ENCODE measurements at regions not wholly inside any gene's neighbourhood (a gene's known extent, or its start where the extent isn't known, plus 50 kb on each side); places are given as distances from the start of the nearest gene placed in this dataset.

- Histone ChIP-seq H3K9ac (ENCODE audit: low read depth in 2 of 2, low read length in 2 of 2) (no peak overlapping the region), H3K27ac (no peak overlapping the region), H3K36me3 (no peaks in the 10 kb centered on the region), H3K27me3 (no peaks in the 10 kb centered on the region), H3K4me3 (no peak overlapping the region), H3K9me3 (no peaks in the 10 kb centered on the region), H3K4me1 (no peaks in the 10 kb centered on the region)
- intact Hi-C loops (cut with DNase I): no loop called here
- no peak for DNase-seq
- TF ChIP-seq, protein P1, sequence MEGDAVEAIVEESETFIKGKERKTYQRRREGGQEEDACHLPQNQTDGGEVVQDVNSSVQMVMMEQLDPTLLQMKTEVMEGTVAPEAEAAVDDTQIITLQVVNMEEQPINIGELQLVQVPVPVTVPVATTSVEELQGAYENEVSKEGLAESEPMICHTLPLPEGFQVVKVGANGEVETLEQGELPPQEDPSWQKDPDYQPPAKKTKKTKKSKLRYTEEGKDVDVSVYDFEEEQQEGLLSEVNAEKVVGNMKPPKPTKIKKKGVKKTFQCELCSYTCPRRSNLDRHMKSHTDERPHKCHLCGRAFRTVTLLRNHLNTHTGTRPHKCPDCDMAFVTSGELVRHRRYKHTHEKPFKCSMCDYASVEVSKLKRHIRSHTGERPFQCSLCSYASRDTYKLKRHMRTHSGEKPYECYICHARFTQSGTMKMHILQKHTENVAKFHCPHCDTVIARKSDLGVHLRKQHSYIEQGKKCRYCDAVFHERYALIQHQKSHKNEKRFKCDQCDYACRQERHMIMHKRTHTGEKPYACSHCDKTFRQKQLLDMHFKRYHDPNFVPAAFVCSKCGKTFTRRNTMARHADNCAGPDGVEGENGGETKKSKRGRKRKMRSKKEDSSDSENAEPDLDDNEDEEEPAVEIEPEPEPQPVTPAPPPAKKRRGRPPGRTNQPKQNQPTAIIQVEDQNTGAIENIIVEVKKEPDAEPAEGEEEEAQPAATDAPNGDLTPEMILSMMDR (IDR thresholded peaks at IDR 0.05): no peak
Observed at GRCh38 chr4:96730432-96730831, 890.5 kb downstream of the PDHA2 start.

- Histone ChIP-seq H3K9ac (ENCODE audit: low read depth in 2 of 2, low read length in 2 of 2) (no peak overlapping the region), H3K27ac (no peak overlapping the region), H3K36me3 (no peaks in the 10 kb centered on the region), H3K9me3 (no peaks in the 10 kb centered on the region), H3K4me1 (no peaks in the 10 kb centered on the region), H3K27me3 (no peaks in the 10 kb centered on the region), H3K4me3 (no peak overlapping the region)
- intact Hi-C loops (cut with DNase I): no loop called here
- TF ChIP-seq, protein P1 (IDR thresholded peaks at IDR 0.05): no peak
- DNase-seq: no peak
Observed at GRCh38 chr4:96736352-96736889, 896.5 kb downstream of the PDHA2 start.

DNA sequence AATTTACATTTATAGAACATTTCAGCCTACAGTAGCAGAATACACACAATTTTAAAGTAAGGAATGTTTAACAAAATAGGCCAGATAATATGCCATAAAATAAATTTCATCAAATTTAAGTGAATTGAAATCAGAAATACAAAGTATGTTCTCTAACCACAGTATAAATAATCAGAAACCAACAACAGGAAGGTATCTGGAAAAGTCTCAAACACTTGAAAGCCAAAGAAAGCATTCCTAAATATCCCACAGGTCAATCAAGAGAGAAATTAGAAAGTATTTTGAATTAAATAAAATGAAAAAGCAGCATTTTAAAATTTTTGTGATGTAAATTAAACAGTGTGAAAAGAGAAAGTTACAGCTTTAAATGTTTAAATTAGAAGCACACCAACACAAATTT, 899.2 kb downstream of the PDHA2 start:
- no peak overlapping the region for H3K9ac ChIP-seq (ENCODE audit: low read depth in 2 of 2, low read length in 2 of 2)
- no peak for DNase-seq
- H3K4me3 ChIP-seq: no peak overlapping the region
- no peaks in the 10 kb centered on the region for H3K27me3 ChIP-seq
- H3K4me1 ChIP-seq: no peaks in the 10 kb centered on the region
- H3K27ac ChIP-seq: no peak overlapping the region
- TF ChIP-seq, protein P1 (IDR thresholded peaks at IDR 0.05): no peak
- no peaks in the 10 kb centered on the region for H3K36me3 ChIP-seq
- H3K9me3 ChIP-seq: no peaks in the 10 kb centered on the region
- intact Hi-C loops (cut with DNase I): no loop called here

- no peaks in the 10 kb centered on the region for H3K36me3 ChIP-seq
- H3K27ac ChIP-seq: no peak overlapping the region
- no peaks in the 10 kb centered on the region for H3K27me3 ChIP-seq
- TF ChIP-seq, protein P1 (IDR thresholded peaks at IDR 0.05): no peak
- no peak overlapping the region for H3K4me3 ChIP-seq
- intact Hi-C loops (cut with DNase I): no loop called here
- H3K9me3 ChIP-seq: no peaks in the 10 kb centered on the region
- H3K4me1 ChIP-seq: no peaks in the 10 kb centered on the region
- DNase-seq: no peak
- H3K9ac ChIP-seq (ENCODE audit: low read depth in 2 of 2, low read length in 2 of 2): no peak overlapping the region
Observed at GRCh38 chr4:96742332-96743014, 902.6 kb downstream of the PDHA2 start.

- H3K27ac ChIP-seq: no peak overlapping the region
- no peaks in the 10 kb centered on the region for H3K9me3 ChIP-seq
- TF ChIP-seq, protein P1 (IDR thresholded peaks at IDR 0.05): no peak
- H3K27me3 ChIP-seq: no peaks in the 10 kb centered on the region
- H3K4me1 ChIP-seq: no peaks in the 10 kb centered on the region
- H3K4me3 ChIP-seq: no peak overlapping the region
- no peak overlapping the region for H3K9ac ChIP-seq (ENCODE audit: low read depth in 2 of 2, low read length in 2 of 2)
- no peaks in the 10 kb centered on the region for H3K36me3 ChIP-seq
- intact Hi-C loops (cut with DNase I): no loop called here
- DNase-seq: no peak
Observed at GRCh38 chr4:96744676-96745075, 904.8 kb downstream of the PDHA2 start.
